AG04450 (cell line): ENCODE measurements at regions not wholly inside any gene's neighbourhood (a gene's known extent, or its start where the extent isn't known, plus 50 kb on each side); places are given as distances from the start of the nearest gene placed in this dataset.

Source experiments
- CTCF ChIA-PET: fragments of 300-600, 350-600 bp; formaldehyde crosslinking; extraction: SDS; loops from one replicate; lab custom pipeline; 2022; ENCODE audit warnings: antibody characterized with exemption, inconsistent platforms; lab: Charles Lee
- POLR2A ChIA-PET: fragments of 350-600 bp; formaldehyde crosslinking; extraction: SDS; loops from one replicate; lab custom pipeline; 2021; ENCODE audit warnings: antibody characterized with exemption, inconsistent platforms; lab: Yijun Ruan, JAX
- DNase-seq: peaks from one replicate; pipeline ENCODE4 v3.0.0-alpha.2; 2011; ENCODE audit warnings: low read depth, low spot score
- H3K27ac ChIP-seq: one replicate; pipeline ENCODE4 v1.5.1; 2012; ENCODE audit warnings: low read depth, low read length, control low read depth
- H3K27me3 ChIP-seq: one replicate; pipeline ENCODE4 v1.6.0; 2012; ENCODE audit warnings: low read length; ENCODE audit not compliant: control insufficient read depth, insufficient read depth
- H3K4me3 ChIP-seq: 2 replicates; pipeline ENCODE4 v1.5.1; 2011; ENCODE audit warnings: mild to moderate bottlenecking, low read depth, low read length, control low read depth
- H3K9me3 ChIP-seq: 2 replicates; pipeline ENCODE4 v1.5.1; 2012; ENCODE audit warnings: low read length; ENCODE audit not compliant: control insufficient read depth, insufficient read depth
- CTCF ChIP-seq: IDR thresholded peaks from 2 replicates; pipeline ENCODE4 v1.5.1; 2011; ENCODE audit warnings: low read depth, low read length, control low read depth, inconsistent platforms

GRCh38 chr1:213925531-213926182 is 62.1 kb upstream of the PROX1 start:
- no peaks in the 10 kb centered on the region for H3K27me3 ChIP-seq
- no peak overlapping the region for H3K4me3 ChIP-seq
- no peak overlapping the region for H3K27ac ChIP-seq
- DNase-seq: no peak
- no peaks in the 10 kb centered on the region for H3K9me3 ChIP-seq
- ChIA-PET CTCF (no interaction called here), POLR2A (no interaction called here)
- TF ChIP-seq CTCF: no peak

DNA sequence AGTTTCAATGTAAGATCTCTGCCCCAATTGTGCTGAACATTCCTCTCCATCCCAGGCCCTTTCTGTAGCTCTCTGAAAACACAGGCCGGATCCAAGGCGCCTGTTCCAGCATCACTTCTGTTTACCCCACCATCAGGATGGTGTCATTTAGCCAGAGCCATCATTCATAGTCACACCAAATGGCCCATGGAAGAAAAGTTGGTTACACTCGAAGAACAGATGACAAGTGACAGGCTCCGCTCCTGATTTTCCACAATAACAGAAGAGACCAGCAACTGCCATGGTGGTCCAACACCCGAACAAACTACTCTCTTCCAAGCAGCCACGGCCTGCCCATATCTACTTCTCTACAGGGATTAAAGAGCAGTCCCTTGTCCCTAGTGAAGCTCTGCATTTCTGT is 59.9 kb upstream of the PROX1 start:
- ChIA-PET POLR2A (no interaction called here), CTCF (no interaction called here)
- TF ChIP-seq CTCF: no peak
- no peaks in the 10 kb centered on the region for H3K27me3 ChIP-seq
- H3K27ac ChIP-seq: no peak overlapping the region
- H3K9me3 ChIP-seq: no peaks in the 10 kb centered on the region
- H3K4me3 ChIP-seq: no peak overlapping the region
- no peak for DNase-seq

GRCh38 chr1:213929398-213929797 is 58.4 kb upstream of the PROX1 start:
- no peaks in the 10 kb centered on the region for H3K9me3 ChIP-seq
- ChIA-PET POLR2A (no interaction called here), CTCF (no interaction called here)

GRCh38 chr1:213931836-213932235 is 55.9 kb upstream of the PROX1 start:
- no peaks in the 10 kb centered on the region for H3K27me3 ChIP-seq
- ChIA-PET POLR2A (no interaction called here), CTCF (interaction anchor here (1.2 kb wide), 1 partner anchor 191 kb away, joined by 3 read pairs; no protein-coding TSS in a partner anchor)
- H3K4me3 ChIP-seq: no peak overlapping the region
- no peak overlapping the region for H3K27ac ChIP-seq
- no peaks in the 10 kb centered on the region for H3K9me3 ChIP-seq
- DNase-seq: no peak
- no peak for TF ChIP-seq CTCF

More at GRCh38 chr1:213929398-213929797, 58.4 kb upstream of the PROX1 start:
- Histone ChIP-seq H3K27me3 (no peaks in the 10 kb centered on the region), H3K4me3 (no peak overlapping the region), H3K27ac (no peak overlapping the region)
- no peak for TF ChIP-seq CTCF
- DNase-seq: no peak

- H3K27ac ChIP-seq: no peak overlapping the region
- no peaks in the 10 kb centered on the region for H3K27me3 ChIP-seq
- CTCF ChIA-PET: no interaction called here
- H3K4me3 ChIP-seq: no peak overlapping the region
- no peak for DNase-seq
- no peaks in the 10 kb centered on the region for H3K9me3 ChIP-seq
- POLR2A ChIA-PET: no interaction called here
- TF ChIP-seq CTCF: no peak
These were observed 54.4 kb upstream of the PROX1 start for GRCh38 chr1:213933336-213933735.
